GM20000 (cell line): ENCODE measurements at regions not wholly inside any gene's neighbourhood (a gene's known extent, or its start where the extent isn't known, plus 50 kb on each side); places are given as distances from the start of the nearest gene placed in this dataset.

Experiments used
- DNase-seq: peaks from one replicate; pipeline ENCODE4 v3.0.0; 2012; ENCODE audit warnings: low spot score
- TF ChIP-seq, protein P1 (sequence below): IDR thresholded peaks from 2 replicates; pipeline ENCODE4 v1.5.1; 2012; ENCODE audit warnings: mild to moderate bottlenecking, control low read depth; ENCODE audit errors: extremely low read depth, missing control alignments

GRCh38 chrY:4483693-4484092 lies 516.4 kb upstream of the PCDH11Y start:
- TF ChIP-seq, protein P1, sequence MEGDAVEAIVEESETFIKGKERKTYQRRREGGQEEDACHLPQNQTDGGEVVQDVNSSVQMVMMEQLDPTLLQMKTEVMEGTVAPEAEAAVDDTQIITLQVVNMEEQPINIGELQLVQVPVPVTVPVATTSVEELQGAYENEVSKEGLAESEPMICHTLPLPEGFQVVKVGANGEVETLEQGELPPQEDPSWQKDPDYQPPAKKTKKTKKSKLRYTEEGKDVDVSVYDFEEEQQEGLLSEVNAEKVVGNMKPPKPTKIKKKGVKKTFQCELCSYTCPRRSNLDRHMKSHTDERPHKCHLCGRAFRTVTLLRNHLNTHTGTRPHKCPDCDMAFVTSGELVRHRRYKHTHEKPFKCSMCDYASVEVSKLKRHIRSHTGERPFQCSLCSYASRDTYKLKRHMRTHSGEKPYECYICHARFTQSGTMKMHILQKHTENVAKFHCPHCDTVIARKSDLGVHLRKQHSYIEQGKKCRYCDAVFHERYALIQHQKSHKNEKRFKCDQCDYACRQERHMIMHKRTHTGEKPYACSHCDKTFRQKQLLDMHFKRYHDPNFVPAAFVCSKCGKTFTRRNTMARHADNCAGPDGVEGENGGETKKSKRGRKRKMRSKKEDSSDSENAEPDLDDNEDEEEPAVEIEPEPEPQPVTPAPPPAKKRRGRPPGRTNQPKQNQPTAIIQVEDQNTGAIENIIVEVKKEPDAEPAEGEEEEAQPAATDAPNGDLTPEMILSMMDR = peak; percentile 13
- DNase-seq = peak; percentile 5
